Uterus (tissue), 3 donors: ENCODE measurements at regions not wholly inside any gene's neighbourhood (a gene's known extent, or its start where the extent isn't known, plus 50 kb on each side); places are given as distances from the start of the nearest gene placed in this dataset.

Experiments
- DNase-seq, 2 donors: peaks; one replicate each; pipeline ENCODE4 v3.0.0-alpha.2; 2019 to 2020
- H3K27ac ChIP-seq, 2 donors: fragments of 200-600 bp; sonication (generic); 1 replicate in 1 of 2; 2 replicates in 1 of 2; pipeline ENCODE4 v1.5.1; 2016 to 2018
- H3K27me3 ChIP-seq, 2 donors: fragments of 200-600 bp; sonication (generic); one replicate each; pipeline ENCODE4 v1.5.1; 2018 to 2019; ENCODE audit warnings: control low read depth in 1 of 2
- H3K36me3 ChIP-seq, 2 donors: fragments of 200-600 bp; sonication (generic); one replicate each; pipeline ENCODE4 v1.5.1; 2019; ENCODE audit warnings: control low read depth in 1 of 2
- H3K4me1 ChIP-seq, 2 donors: fragments of 200-600 bp; sonication (generic); one replicate each; pipeline ENCODE4 v1.5.1; 2018 to 2019; ENCODE audit warnings: control low read depth in 1 of 2
- H3K4me3 ChIP-seq, 2 donors: fragments of 200-600 bp; sonication (generic); 1 replicate in 1 of 2; 2 replicates in 1 of 2; pipeline ENCODE4 v1.5.1; 2018 to 2019; ENCODE audit warnings: mild to moderate bottlenecking in 1 of 2
- H3K9me3 ChIP-seq, 2 donors: fragments of 200-600 bp; sonication (generic); one replicate each; pipeline ENCODE4 v1.5.1; 2019; ENCODE audit warnings: control low read depth in 1 of 2
- POLR2A ChIP-seq, 2 donors: fragments of 450-650 bp; IDR thresholded peaks; one replicate each; pipeline ENCODE4 v1.6.1; 2016; ENCODE audit warnings: antibody characterized with exemption in 2 of 2, mild to moderate bottlenecking in 1 of 2, moderate library complexity in 1 of 2
- intact Hi-C: fragments of 100-400 bp; cut with DNase I; formaldehyde crosslinking; loops from one replicate; pipeline ENCODE4 v1.15.1; 2023; ENCODE audit warnings: low total_unique reads
- TF ChIP-seq, protein P1 (sequence below), 4 experiments: fragments of 200-600 bp in 2 of 4; fragments of 450-650 bp in 2 of 4; sonication (generic) in 2 of 4; IDR thresholded peaks; one replicate each; pipeline ENCODE4 v1.5.1; 2016 to 2019; ENCODE audit warnings: antibody characterized with exemption in 4 of 4, mild to moderate bottlenecking in 2 of 4, moderate library complexity in 1 of 4
- donor health status: DM: yes; HTN: yes; CAD: no.

DNA sequence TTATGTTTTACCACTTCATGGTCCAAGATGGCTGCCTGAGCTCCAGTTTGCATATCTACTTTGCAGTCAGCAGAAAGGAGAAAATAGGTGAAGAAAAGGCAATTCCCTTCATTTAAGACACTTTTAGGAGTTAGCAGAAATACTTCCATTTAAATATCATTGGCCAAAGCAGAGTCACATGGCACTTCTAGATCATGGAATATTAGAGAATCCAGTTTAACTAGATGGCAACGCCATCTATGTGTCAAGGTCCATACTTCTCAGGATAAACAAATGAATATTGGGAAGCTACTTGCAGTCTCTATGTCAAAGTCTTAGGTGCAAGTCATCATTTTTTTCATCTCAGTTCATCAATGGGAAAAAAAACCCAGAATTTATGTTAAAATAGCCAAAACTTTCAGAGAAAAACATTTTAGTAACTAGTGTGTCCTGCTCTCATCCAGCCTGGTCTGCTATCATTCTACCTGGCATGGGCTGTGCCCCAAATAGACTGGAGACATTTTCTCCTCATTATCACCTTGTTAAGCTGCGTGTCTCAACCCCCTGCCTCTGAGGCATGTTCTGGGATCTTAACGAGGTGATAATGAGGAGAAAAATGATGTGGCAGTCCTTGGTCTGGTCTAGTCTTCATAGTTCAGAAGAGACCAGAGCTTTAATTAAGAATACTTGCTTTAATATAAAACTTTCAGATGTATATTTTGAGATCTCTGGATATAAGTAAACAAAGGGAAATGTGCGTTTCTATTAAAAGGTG is 227.3 kb downstream of the TBX18 start:
- H3K27me3 ChIP-seq = no peaks in the 10 kb centered on the region
- intact Hi-C loops = no loop called here

DNA sequence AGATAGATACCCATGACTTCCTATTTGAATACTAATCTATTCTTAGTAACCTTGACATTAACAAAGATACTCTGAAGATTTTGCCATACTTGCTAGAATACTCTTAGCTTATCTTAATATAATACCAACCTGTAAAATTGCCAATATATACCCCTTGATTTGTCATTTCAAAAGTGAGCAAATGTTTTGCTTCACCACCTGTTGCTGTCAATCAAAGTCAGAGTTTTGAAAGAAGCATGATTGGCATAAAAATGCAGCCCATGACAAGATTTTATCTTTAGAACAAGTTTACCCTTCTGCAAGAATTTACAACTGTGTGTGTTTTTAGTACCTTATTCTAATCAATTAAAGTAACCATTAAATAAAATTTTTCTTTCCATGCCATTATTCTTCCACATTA is 236.2 kb downstream of the TBX18 start:
- Histone ChIP-seq H3K27ac (no peak overlapping the region), H3K9me3 (no peaks in the 10 kb centered on the region), H3K4me1 (no peaks in the 10 kb centered on the region), H3K27me3 (no peaks in the 10 kb centered on the region), H3K36me3 (no peaks in the 10 kb centered on the region), H3K4me3 (no peak overlapping the region)
- intact Hi-C loops = no loop called here
- TF ChIP-seq, protein P1, sequence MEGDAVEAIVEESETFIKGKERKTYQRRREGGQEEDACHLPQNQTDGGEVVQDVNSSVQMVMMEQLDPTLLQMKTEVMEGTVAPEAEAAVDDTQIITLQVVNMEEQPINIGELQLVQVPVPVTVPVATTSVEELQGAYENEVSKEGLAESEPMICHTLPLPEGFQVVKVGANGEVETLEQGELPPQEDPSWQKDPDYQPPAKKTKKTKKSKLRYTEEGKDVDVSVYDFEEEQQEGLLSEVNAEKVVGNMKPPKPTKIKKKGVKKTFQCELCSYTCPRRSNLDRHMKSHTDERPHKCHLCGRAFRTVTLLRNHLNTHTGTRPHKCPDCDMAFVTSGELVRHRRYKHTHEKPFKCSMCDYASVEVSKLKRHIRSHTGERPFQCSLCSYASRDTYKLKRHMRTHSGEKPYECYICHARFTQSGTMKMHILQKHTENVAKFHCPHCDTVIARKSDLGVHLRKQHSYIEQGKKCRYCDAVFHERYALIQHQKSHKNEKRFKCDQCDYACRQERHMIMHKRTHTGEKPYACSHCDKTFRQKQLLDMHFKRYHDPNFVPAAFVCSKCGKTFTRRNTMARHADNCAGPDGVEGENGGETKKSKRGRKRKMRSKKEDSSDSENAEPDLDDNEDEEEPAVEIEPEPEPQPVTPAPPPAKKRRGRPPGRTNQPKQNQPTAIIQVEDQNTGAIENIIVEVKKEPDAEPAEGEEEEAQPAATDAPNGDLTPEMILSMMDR (IDR thresholded peaks at IDR 0.05) = no peak
- TF ChIP-seq POLR2A (IDR thresholded peaks at IDR 0.05) = no peak
- DNase-seq = no peak

More for the DNA sequence above, 227.3 kb downstream of the TBX18 start:
- H3K4me3 ChIP-seq = no peak overlapping the region
- H3K4me1 ChIP-seq = no peaks in the 10 kb centered on the region
- no peaks in the 10 kb centered on the region for H3K9me3 ChIP-seq
- no peak for DNase-seq
- no peak overlapping the region for H3K27ac ChIP-seq
- no peaks in the 10 kb centered on the region for H3K36me3 ChIP-seq
- TF ChIP-seq, protein P1 (IDR thresholded peaks at IDR 0.05) = no peak

DNA sequence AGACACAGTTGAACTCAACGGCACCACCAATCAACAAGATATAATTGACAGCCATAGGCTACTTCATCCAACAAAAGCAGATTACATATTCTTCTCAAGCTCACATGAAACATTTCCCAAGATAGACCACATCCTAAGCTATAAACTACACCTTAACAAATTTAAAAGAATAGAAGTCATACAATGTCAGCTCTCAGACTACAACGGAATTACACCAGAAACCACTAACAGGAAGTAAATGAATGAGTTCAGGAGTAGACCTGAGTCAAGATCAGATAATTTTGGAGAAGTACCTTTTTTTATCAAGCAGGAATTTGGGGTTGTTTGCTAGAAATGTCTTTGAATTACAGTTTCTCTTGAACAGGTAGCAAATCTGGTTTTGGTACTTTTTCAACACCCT is 237.8 kb downstream of the TBX18 start:
- no peaks in the 10 kb centered on the region for H3K9me3 ChIP-seq
- no peaks in the 10 kb centered on the region for H3K4me1 ChIP-seq
- TF ChIP-seq, protein P1 (IDR thresholded peaks at IDR 0.05) = no peak
- no peak for TF ChIP-seq POLR2A (IDR thresholded peaks at IDR 0.05)
- no peak overlapping the region for H3K27ac ChIP-seq
- DNase-seq = no peak
- H3K4me3 ChIP-seq = no peak overlapping the region
- no peaks in the 10 kb centered on the region for H3K27me3 ChIP-seq
- H3K36me3 ChIP-seq = no peaks in the 10 kb centered on the region
- intact Hi-C loops = no loop called here

DNA sequence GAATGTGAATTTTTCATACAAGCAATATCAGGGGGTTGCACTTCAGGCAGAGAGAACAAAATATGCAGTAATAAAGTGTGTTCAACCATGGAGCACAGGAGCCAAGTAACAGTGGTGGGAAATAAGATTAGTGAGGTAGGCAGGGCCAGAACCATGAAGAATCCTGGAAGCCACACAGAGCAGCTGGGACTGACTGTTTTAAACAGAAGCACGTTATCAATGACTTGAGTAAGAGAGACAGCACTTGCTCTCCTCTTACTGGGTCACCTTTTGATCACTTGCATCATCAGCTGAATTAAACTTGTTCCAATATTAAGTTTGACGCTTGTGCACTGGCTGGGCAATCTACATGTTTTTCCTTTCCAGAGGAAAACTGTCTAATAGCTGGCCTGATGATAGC is 238.5 kb downstream of the TBX18 start:
- intact Hi-C loops = no loop called here
- H3K27ac ChIP-seq = no peak overlapping the region

DNA sequence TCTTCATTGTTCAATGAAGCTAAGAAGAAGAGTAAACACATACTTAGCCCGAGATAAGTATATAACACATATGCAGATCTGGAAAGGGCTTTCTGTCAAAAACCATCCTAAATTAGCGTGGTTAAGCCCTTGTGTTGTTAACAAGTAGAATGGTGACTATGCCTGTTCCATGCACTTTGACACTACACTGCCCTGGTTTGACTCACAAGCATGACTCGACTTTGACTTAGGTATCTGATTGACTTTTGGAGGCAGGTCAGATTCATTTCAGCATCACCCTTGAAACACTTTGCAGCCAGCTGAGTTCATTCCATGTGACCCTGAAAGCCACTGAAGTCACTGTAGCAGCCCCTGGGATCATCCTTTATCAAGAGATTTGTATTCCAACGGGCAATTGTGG is 239.8 kb downstream of the TBX18 start:
- DNase-seq = no peak
- no peak for TF ChIP-seq POLR2A (IDR thresholded peaks at IDR 0.05)
- TF ChIP-seq, protein P1 (IDR thresholded peaks at IDR 0.05) = no peak
- H3K36me3 ChIP-seq = no peaks in the 10 kb centered on the region
- H3K27me3 ChIP-seq = no peaks in the 10 kb centered on the region
- H3K4me3 ChIP-seq = no peak overlapping the region
- H3K9me3 ChIP-seq = no peaks in the 10 kb centered on the region
- no peak overlapping the region for H3K27ac ChIP-seq
- H3K4me1 ChIP-seq = no peaks in the 10 kb centered on the region
- intact Hi-C loops = no loop called here

More for the DNA sequence above, 238.5 kb downstream of the TBX18 start:
- TF ChIP-seq POLR2A (IDR thresholded peaks at IDR 0.05) = no peak
- TF ChIP-seq, protein P1 (IDR thresholded peaks at IDR 0.05) = no peak
- Histone ChIP-seq H3K4me1 (no peaks in the 10 kb centered on the region), H3K4me3 (no peak overlapping the region), H3K36me3 (no peaks in the 10 kb centered on the region), H3K27me3 (no peaks in the 10 kb centered on the region), H3K9me3 (no peaks in the 10 kb centered on the region)
- no peak for DNase-seq
